H1 (cell line): ENCODE measurements at regions not wholly inside any gene's neighbourhood (a gene's known extent, or its start where the extent isn't known, plus 50 kb on each side); places are given as distances from the start of the nearest gene placed in this dataset.

Experiments
- EP300 ChIP-seq, 2 experiments: IDR thresholded peaks; 1 replicate in 1 of 2; 2 replicates in 1 of 2; pipeline ENCODE4 v1.6.1; 2011 to 2012; ENCODE audit warnings: low read depth in 2 of 2, low read length in 2 of 2, mild to moderate bottlenecking in 2 of 2, borderline replicate concordance in 1 of 2, inconsistent platforms in 1 of 2, moderate library complexity in 1 of 2
- GTF2F1 ChIP-seq: IDR thresholded peaks from 2 replicates; pipeline ENCODE4 v1.6.1; 2012; ENCODE audit warnings: low read depth, low read length, improper control_type of control experiment, borderline replicate concordance
- NRF1 ChIP-seq: IDR thresholded peaks from 2 replicates; pipeline ENCODE4 v1.6.1; 2011; ENCODE audit warnings: mild to moderate bottlenecking, low read depth, low read length, improper control_type of control experiment
- SAP30 ChIP-seq: fragments of 300-600 bp; sonication (generic); IDR thresholded peaks from 2 replicates; pipeline ENCODE4 v1.7.1; 2012; ENCODE audit warnings: low read length, moderate library complexity, mild to moderate bottlenecking, inconsistent platforms; ENCODE audit not compliant: insufficient read depth, insufficient replicate concordance
- SIN3A ChIP-seq, 2 experiments: IDR thresholded peaks in 1 of 2; conservative IDR thresholded peaks in 1 of 2; 2 replicates each; pipeline ENCODE4 v1.6.1; 2011 to 2012; ENCODE audit warnings: low read length in 2 of 2, improper control_type of control experiment in 1 of 2, low read depth in 1 of 2, mild to moderate bottlenecking in 1 of 2
- TF ChIP-seq, protein P1 (sequence below): IDR thresholded peaks from 2 replicates; pipeline ENCODE4 v1.6.1; 2012; ENCODE audit warnings: low read length, inconsistent platforms

DNA sequence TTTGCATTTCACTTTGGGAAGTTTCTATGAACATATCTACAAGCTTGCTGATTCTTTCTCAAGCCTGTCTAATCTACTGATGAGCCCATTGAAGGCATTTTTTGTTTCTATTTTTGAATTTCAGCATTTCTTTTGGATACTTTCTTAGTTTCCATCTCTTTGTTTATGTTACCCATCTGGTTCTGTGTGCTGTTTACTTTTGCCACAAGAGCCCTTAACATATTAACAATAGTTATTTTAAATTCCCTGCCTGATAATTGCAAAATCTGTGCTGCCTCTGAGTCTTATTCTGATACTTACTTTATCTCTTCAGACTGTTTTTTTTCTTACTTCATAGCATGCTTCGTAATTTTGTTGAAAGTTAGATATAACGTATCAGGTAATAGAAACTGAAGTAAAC lies 75.8 kb upstream of the ZRANB2 start (continued):
- TF ChIP-seq, protein P1, sequence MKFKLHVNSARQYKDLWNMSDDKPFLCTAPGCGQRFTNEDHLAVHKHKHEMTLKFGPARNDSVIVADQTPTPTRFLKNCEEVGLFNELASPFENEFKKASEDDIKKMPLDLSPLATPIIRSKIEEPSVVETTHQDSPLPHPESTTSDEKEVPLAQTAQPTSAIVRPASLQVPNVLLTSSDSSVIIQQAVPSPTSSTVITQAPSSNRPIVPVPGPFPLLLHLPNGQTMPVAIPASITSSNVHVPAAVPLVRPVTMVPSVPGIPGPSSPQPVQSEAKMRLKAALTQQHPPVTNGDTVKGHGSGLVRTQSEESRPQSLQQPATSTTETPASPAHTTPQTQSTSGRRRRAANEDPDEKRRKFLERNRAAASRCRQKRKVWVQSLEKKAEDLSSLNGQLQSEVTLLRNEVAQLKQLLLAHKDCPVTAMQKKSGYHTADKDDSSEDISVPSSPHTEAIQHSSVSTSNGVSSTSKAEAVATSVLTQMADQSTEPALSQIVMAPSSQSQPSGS, result no peak
- TF ChIP-seq SAP30 (no peak), SIN3A (conservative IDR thresholded peaks at IDR 0.05 in 1 of 2, IDR thresholded peaks at IDR 0.05 in 1 of 2; ENCODE audit: low read depth in 1 of 2, low read length in 2 of 2) (no peak), NRF1 (no peak), GTF2F1 (no peak), EP300 (IDR thresholded peaks at IDR 0.05; ENCODE audit: borderline replicate concordance in 1 of 2, low read depth in 2 of 2, low read length in 2 of 2) (no peak)
